DMS153 treated with DMSO at 0.1 percent for 48 hours (cell line): ENCODE measurements at regions not wholly inside any gene's neighbourhood (a gene's known extent, or its start where the extent isn't known, plus 50 kb on each side); places are given as distances from the start of the nearest gene placed in this dataset.
A peak's percentile ranks its signal among the peaks of the same experiment; 100 is the strongest.

ENCODE experiments used
- DNase-seq: peaks from one replicate; lab custom pipeline; 2025; ENCODE audit not compliant: unreplicated experiment; lab: John Stamatoyannopoulos, UW

- no peak for DNase-seq
These were observed 58.3 kb upstream of the NEUROD6 start for GRCh38 chr7:31398815-31399214.

- no peak for DNase-seq
These were observed 66.7 kb upstream of the NEUROD6 start for GRCh38 chr7:31407178-31407676.

GRCh38 chr7:31408140-31408729 is 67.7 kb upstream of the NEUROD6 start:
- peak; percentile 39 for DNase-seq

GRCh38 chr7:31410265-31410664 is 69.7 kb upstream of the NEUROD6 start:
- DNase-seq: no peak

- DNase-seq: no peak
These were observed 70.9 kb upstream of the NEUROD6 start for GRCh38 chr7:31411416-31411815.

GRCh38 chr7:31413766-31414165 is 73.2 kb upstream of the NEUROD6 start:
- no peak for DNase-seq

- DNase-seq: no peak
These were observed 75.9 kb upstream of the NEUROD6 start for GRCh38 chr7:31416381-31416870.

GRCh38 chr7:31418928-31419327 is 78.4 kb upstream of the NEUROD6 start:
- DNase-seq: no peak

- DNase-seq: no peak
These were observed 79.1 kb upstream of the NEUROD6 start for GRCh38 chr7:31419505-31420055.

- DNase-seq: no peak
These were observed 80.4 kb upstream of the NEUROD6 start for GRCh38 chr7:31420948-31421347.

- no peak for DNase-seq
These were observed 81.1 kb upstream of the NEUROD6 start for GRCh38 chr7:31421607-31422006.

- no peak for DNase-seq
These were observed 83.5 kb upstream of the NEUROD6 start for GRCh38 chr7:31423994-31424393.

GRCh38 chr7:31432176-31432575 is 81.7 kb upstream of the ITPRID1 start:
- no peak for DNase-seq

GRCh38 chr7:31432836-31433340 is 81.0 kb upstream of the ITPRID1 start:
- DNase-seq: no peak

- no peak for DNase-seq
These were observed 76.5 kb upstream of the ITPRID1 start for GRCh38 chr7:31437250-31437865.

GRCh38 chr7:31439165-31439564 is 74.7 kb upstream of the ITPRID1 start:
- DNase-seq: no peak

- no peak for DNase-seq
These were observed 73.4 kb upstream of the ITPRID1 start for GRCh38 chr7:31440511-31440910.

GRCh38 chr7:31442626-31443025 is 71.3 kb upstream of the ITPRID1 start:
- DNase-seq: no peak

- DNase-seq: peak; percentile 73
These were observed 70.4 kb upstream of the ITPRID1 start for GRCh38 chr7:31443457-31443856.

GRCh38 chr7:31444196-31444595 is 69.7 kb upstream of the ITPRID1 start:
- no peak for DNase-seq

- DNase-seq: no peak
These were observed 68.1 kb upstream of the ITPRID1 start for GRCh38 chr7:31445686-31446355.

- no peak for DNase-seq
These were observed 65.2 kb upstream of the ITPRID1 start for GRCh38 chr7:31448649-31449048.
